ENCODE measurements at regions not wholly inside any gene's neighbourhood (a gene's known extent, or its start where the extent isn't known, plus 50 kb on each side); places are given as distances from the start of the nearest gene placed in this dataset.

GRCh38 chr4:80127870-80128419, 54.9 kb upstream of the ANTXR2 start:
- TF ChIP-seq CTCF (conservative IDR thresholded peaks at IDR 0.05; ENCODE audit: low read depth, low read length) (no peak), EZH2phosphoT487 (IDR thresholded peaks at IDR 0.05; ENCODE audit: borderline replicate concordance, low read length) (no peak), EZH2 (IDR thresholded peaks at IDR 0.05; ENCODE audit: low read length, unreplicated experiment) (no peak)

All from PC-3 (cell line).